ENCODE measurements at regions not wholly inside any gene's neighbourhood (a gene's known extent, or its start where the extent isn't known, plus 50 kb on each side); places are given as distances from the start of the nearest gene placed in this dataset.

GRCh38 chr10:121291376-121291775, 306.9 kb downstream of the FGFR2 start:
- TF ChIP-seq CTCF (IDR thresholded peaks at IDR 0.05): no peak
- TF ChIP-seq POLR2A (IDR thresholded peaks at IDR 0.05): no peak
